ENCODE measurements at regions not wholly inside any gene's neighbourhood (a gene's known extent, or its start where the extent isn't known, plus 50 kb on each side); places are given as distances from the start of the nearest gene placed in this dataset.

GRCh38 chrX:125998432-125998831 is 167.7 kb downstream of the DCAF12L2 start:
- Histone ChIP-seq H3K9me3 (ENCODE audit: control insufficient read depth, insufficient read depth, low read length) (no peaks in the 10 kb centered on the region), H3K36me3 (ENCODE audit: control insufficient read depth, low read length) (no peaks in the 10 kb centered on the region), H3K4me1 (ENCODE audit: control insufficient read depth, low read length) (no peaks in the 10 kb centered on the region), H3K79me2 (ENCODE audit: control insufficient read depth, low read length) (no peaks in the 10 kb centered on the region), H3K27me3 (ENCODE audit: control insufficient read depth, low read length) (no peaks in the 10 kb centered on the region), H3K9me2 (replicated peaks; ENCODE audit: control insufficient read depth, low read length) (no peaks in the 10 kb centered on the region), H3K27ac (ENCODE audit: low read depth, low read length) (no peak overlapping the region), H3K4me2 (ENCODE audit: low read length) (no peak overlapping the region), H4K20me1 (ENCODE audit: control insufficient read depth, insufficient read depth, low read depth, low read length) (no peaks in the 10 kb centered on the region), H3F3A (ENCODE audit: control insufficient read depth, insufficient read depth) (no peaks in the 10 kb centered on the region), H3K4me3 (ENCODE audit: low read length) (no peak overlapping the region)
- TF ChIP-seq EZH2phosphoT487 (IDR thresholded peaks at IDR 0.05; ENCODE audit: borderline replicate concordance, low read length) (no peak), CTCF (IDR thresholded peaks at IDR 0.05; ENCODE audit: low read depth, low read length, poor library complexity, severe bottlenecking) (peak; percentile 38)

- no peaks in the 10 kb centered on the region for H3K27me3 ChIP-seq (ENCODE audit: control insufficient read depth, low read length)
Observed at GRCh38 chrX:126027229-126027628, 138.9 kb downstream of the DCAF12L2 start.

GRCh38 chrX:126030021-126030420 is 136.1 kb downstream of the DCAF12L2 start:
- no peaks in the 10 kb centered on the region for H3K4me1 ChIP-seq (ENCODE audit: control insufficient read depth, low read length)
- no peaks in the 10 kb centered on the region for H3K79me2 ChIP-seq (ENCODE audit: control insufficient read depth, low read length)
- no peaks in the 10 kb centered on the region for H3K9me2 ChIP-seq (replicated peaks; ENCODE audit: control insufficient read depth, low read length)
- H3K36me3 ChIP-seq (ENCODE audit: control insufficient read depth, low read length), result no peaks in the 10 kb centered on the region
- no peak for TF ChIP-seq CTCF (IDR thresholded peaks at IDR 0.05; ENCODE audit: low read depth, low read length, poor library complexity, severe bottlenecking)
- TF ChIP-seq EZH2phosphoT487 (IDR thresholded peaks at IDR 0.05; ENCODE audit: borderline replicate concordance, low read length), result no peak
- H3F3A ChIP-seq (ENCODE audit: control insufficient read depth, insufficient read depth), result no peaks in the 10 kb centered on the region
- H3K4me3 ChIP-seq (ENCODE audit: low read length), result no peak overlapping the region
- H3K9me3 ChIP-seq (ENCODE audit: control insufficient read depth, insufficient read depth, low read length), result no peaks in the 10 kb centered on the region
- H3K27ac ChIP-seq (ENCODE audit: low read depth, low read length), result no peak overlapping the region
- H4K20me1 ChIP-seq (ENCODE audit: control insufficient read depth, insufficient read depth, low read depth, low read length), result no peaks in the 10 kb centered on the region
- no peaks in the 10 kb centered on the region for H3K27me3 ChIP-seq (ENCODE audit: control insufficient read depth, low read length)
- no peak overlapping the region for H3K4me2 ChIP-seq (ENCODE audit: low read length)

More at GRCh38 chrX:126027229-126027628, 138.9 kb downstream of the DCAF12L2 start:
- no peak overlapping the region for H3K27ac ChIP-seq (ENCODE audit: low read depth, low read length)
- H4K20me1 ChIP-seq (ENCODE audit: control insufficient read depth, insufficient read depth, low read depth, low read length), result no peaks in the 10 kb centered on the region
- H3K4me1 ChIP-seq (ENCODE audit: control insufficient read depth, low read length), result no peaks in the 10 kb centered on the region
- H3F3A ChIP-seq (ENCODE audit: control insufficient read depth, insufficient read depth), result no peaks in the 10 kb centered on the region
- no peaks in the 10 kb centered on the region for H3K36me3 ChIP-seq (ENCODE audit: control insufficient read depth, low read length)
- H3K4me2 ChIP-seq (ENCODE audit: low read length), result no peak overlapping the region
- H3K9me2 ChIP-seq (replicated peaks; ENCODE audit: control insufficient read depth, low read length), result no peaks in the 10 kb centered on the region
- no peaks in the 10 kb centered on the region for H3K79me2 ChIP-seq (ENCODE audit: control insufficient read depth, low read length)
- H3K9me3 ChIP-seq (ENCODE audit: control insufficient read depth, insufficient read depth, low read length), result no peaks in the 10 kb centered on the region
- TF ChIP-seq CTCF (IDR thresholded peaks at IDR 0.05; ENCODE audit: low read depth, low read length, poor library complexity, severe bottlenecking), result no peak
- TF ChIP-seq EZH2phosphoT487 (IDR thresholded peaks at IDR 0.05; ENCODE audit: borderline replicate concordance, low read length), result no peak
- H3K4me3 ChIP-seq (ENCODE audit: low read length), result no peak overlapping the region

GRCh38 chrX:126063984-126064383 is 102.1 kb downstream of the DCAF12L2 start:
- H3K27ac ChIP-seq (ENCODE audit: low read depth, low read length), result no peak overlapping the region
- no peaks in the 10 kb centered on the region for H3K4me1 ChIP-seq (ENCODE audit: control insufficient read depth, low read length)
- H3K4me2 ChIP-seq (ENCODE audit: low read length), result no peak overlapping the region
- no peaks in the 10 kb centered on the region for H3K27me3 ChIP-seq (ENCODE audit: control insufficient read depth, low read length)
- no peaks in the 10 kb centered on the region for H3K9me3 ChIP-seq (ENCODE audit: control insufficient read depth, insufficient read depth, low read length)
- H3F3A ChIP-seq (ENCODE audit: control insufficient read depth, insufficient read depth), result no peaks in the 10 kb centered on the region
- no peak overlapping the region for H3K4me3 ChIP-seq (ENCODE audit: low read length)
- no peaks in the 10 kb centered on the region for H3K9me2 ChIP-seq (replicated peaks; ENCODE audit: control insufficient read depth, low read length)
- no peaks in the 10 kb centered on the region for H3K36me3 ChIP-seq (ENCODE audit: control insufficient read depth, low read length)
- H4K20me1 ChIP-seq (ENCODE audit: control insufficient read depth, insufficient read depth, low read depth, low read length), result no peaks in the 10 kb centered on the region
- TF ChIP-seq CTCF (IDR thresholded peaks at IDR 0.05; ENCODE audit: low read depth, low read length, poor library complexity, severe bottlenecking), result no peak
- TF ChIP-seq EZH2phosphoT487 (IDR thresholded peaks at IDR 0.05; ENCODE audit: borderline replicate concordance, low read length), result no peak
- H3K79me2 ChIP-seq (ENCODE audit: control insufficient read depth, low read length), result no peaks in the 10 kb centered on the region
